HUDEP-2 (cell line): ENCODE measurements at regions not wholly inside any gene's neighbourhood (a gene's known extent, or its start where the extent isn't known, plus 50 kb on each side); places are given as distances from the start of the nearest gene placed in this dataset.
"Not testable (repeated sequence)": the region's sequence is repeated elsewhere in the genome, so short reads cannot be mapped to it uniquely, and the experiment has no call there.

ENCODE experiments used
- DNase-seq, 76 experiments: peaks; one replicate each; lab custom pipeline; 2025; ENCODE audit not compliant: unreplicated experiment in 76 of 76; lab: John Stamatoyannopoulos, UW

GRCh38 chr15:99454941-99455788 is 110.6 kb upstream of the MEF2A start:
- DNase-seq = peak in 35 of 76 experiments; percentile 9 to 65 (median 28)

GRCh38 chr15:99455789-99456160 is 110.0 kb upstream of the MEF2A start:
- no peak for DNase-seq

DNA sequence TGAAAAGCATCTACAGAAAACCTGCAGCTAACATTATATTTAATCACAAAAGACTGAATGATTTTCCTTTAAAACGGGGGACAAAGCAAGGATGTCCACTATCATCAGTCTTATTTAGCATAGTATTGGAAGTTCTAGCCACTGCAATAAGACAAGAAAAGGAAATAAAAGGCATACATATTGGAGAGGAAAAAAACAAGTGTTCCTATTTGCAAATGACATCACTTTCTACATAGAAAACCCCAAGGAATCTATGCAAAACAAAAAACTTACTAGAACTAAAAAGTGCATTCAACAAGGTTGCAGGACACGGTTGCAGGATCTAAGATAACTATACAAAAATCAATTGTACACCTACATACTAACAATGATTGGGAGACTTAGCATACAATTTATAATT is 101.6 kb upstream of the MEF2A start:
- DNase-seq = no peak

DNA sequence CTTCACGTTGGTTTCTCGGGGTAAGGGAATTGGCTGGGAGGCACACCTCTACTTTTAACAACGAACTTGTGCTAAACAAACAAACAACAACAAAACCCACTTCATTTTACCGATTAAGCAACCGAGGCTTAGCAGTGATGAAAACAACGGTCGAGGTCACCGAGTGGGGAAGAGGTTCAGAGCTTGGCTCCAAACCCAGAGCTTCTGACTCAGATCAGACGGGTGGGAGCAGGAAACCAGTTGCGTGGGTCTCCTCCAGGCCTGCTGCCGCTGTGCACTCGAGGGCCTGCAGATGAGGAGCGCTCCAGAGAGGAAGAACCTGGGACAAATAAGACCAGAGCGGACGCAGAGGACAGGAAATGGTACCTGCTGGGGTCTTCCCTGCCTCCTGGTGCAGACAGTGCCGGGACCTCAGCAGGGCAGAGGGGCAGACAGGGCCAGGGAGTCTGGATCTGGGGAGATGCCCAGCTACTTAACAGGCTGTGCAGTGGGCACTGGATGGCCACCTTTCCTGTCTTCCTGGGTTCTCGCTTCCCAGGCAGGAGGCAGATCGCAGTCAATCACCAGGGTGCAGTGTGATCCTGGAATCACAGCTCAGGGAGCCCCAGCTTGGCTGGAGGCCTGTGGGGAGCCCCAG is 99.0 kb upstream of the MEF2A start:
- no peak for DNase-seq

- no peak for DNase-seq
Observed at GRCh38 chr15:99467338-99467720, 98.5 kb upstream of the MEF2A start.

DNA sequence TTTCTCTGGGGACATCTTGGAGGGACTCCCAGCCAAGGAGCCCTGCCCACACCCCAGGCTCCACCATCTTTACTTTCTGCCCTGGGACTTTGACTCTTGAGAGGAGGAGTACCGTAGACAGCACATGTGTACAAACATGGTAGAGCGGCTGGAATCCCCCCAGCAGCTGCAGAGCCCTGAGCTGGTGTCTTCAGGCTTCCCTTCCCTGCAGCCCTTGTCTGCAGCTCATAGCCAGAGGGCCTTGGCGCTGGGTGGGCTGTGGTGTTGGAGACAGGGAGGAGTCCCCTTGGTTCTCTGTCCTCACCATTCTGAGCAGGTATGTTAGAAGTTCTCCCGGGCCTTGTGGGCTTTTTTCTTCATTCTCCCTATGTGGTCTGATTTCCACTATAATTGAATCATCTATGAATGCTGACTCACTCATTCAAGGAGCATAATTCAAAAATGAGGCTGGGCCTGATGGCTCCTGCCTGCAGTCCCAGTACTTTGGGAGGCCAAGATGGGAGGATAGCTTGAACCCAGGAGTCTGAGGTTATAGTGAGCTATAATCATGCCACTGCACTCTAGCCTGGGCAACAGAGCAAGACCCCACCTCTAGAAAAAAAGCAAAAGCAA is 97.8 kb upstream of the MEF2A start:
- DNase-seq = no peak

DNA sequence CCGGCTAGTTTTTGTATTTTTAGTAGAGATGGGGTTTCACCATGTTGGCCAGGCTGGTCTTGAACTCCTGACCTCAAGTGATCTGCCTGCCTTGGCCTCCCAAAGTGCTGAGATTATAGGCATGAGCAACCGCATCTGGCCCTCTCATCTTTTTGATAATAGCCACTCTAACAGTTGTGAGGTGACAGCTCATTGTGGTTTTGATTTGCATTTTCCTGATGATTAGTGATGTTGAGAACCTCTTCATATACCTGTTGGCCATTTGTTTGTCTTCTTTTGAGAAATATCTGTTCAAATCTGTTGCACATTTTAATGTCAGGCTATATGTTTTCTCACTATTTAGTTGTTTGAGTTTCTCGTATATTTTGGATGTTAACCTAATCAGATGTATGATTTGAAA is 95.6 kb upstream of the MEF2A start:
- DNase-seq = not testable (repeated sequence)

- DNase-seq = no peak
Observed at GRCh38 chr15:99472416-99473145, 93.2 kb upstream of the MEF2A start.

GRCh38 chr15:99473981-99474906 is 91.5 kb upstream of the MEF2A start:
- DNase-seq = no peak

GRCh38 chr15:99474909-99475753 is 90.7 kb upstream of the MEF2A start:
- DNase-seq = no peak

DNA sequence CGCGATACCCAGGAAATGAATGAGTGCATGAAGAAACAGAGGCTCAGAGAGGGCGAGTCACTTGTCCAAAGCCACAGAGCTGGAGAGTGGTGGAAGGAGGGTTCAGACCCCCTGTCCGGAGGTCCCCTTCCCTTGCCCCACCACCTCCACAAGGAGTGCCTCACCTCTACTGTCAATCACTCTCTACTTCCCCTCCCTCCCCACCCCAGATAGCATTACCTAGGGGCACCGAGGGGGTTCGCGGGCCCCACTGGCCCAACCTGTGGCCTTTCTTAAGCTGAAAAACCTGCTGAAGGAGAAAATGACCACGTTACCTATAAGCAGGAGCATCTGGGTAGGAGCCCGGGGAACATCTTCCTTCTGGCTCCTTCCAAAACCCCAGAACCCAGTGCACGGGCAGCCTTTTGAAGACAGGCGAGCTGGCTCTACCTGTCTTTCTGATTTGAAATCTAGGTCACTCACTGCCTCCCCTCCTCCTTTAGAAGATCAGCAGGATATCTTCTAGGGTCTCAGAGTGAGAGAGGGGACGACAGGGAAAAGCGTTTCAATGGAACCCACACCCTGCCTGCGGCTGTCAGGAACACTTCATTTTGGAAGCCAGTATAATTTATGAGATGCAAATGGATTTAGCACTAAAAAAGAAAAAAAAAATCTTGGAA is 89.9 kb upstream of the MEF2A start:
- no peak for DNase-seq

GRCh38 chr15:99476413-99477222 is 89.2 kb upstream of the MEF2A start:
- DNase-seq = no peak

GRCh38 chr15:99477791-99478471 is 87.9 kb upstream of the MEF2A start:
- no peak for DNase-seq

GRCh38 chr15:99478977-99479376 is 86.8 kb upstream of the MEF2A start:
- DNase-seq = no peak

DNA sequence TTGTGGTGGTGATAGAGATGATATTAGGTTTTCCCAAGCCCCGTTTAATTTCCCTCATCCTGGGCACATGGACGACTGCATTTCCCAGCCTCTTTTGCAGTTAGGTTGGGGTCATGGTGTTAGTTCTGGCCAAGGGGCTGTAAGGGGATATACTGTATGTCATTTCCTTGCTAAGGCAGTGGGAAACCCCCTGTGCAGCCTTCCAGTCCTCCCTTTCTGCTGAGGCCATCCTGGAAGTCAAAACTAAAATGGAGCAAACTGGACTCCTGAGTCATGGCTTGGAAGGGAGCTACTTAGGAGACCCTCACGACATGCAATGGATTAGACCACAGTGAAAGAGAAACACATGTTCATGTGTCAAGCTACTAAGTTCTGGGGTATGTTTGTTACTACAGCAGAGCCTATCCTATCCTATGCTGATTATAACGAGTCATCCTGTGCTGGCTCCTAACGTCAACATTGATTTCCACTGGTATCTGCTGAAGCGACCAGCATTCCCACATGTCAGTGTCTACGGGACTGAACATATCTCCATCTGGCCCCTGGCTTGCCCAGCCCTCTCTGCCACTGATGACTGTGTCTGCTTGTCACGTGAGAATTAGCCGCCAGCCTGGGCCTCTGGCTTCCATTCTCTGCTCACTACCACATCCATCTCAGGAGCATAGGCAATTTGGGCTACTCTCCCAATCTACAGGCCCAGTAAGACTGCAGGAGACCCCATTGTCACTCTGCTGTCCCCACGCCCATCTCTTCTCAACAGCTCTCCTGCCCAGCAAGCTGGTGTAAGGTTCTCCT is 85.6 kb upstream of the MEF2A start:
- no peak for DNase-seq

DNA sequence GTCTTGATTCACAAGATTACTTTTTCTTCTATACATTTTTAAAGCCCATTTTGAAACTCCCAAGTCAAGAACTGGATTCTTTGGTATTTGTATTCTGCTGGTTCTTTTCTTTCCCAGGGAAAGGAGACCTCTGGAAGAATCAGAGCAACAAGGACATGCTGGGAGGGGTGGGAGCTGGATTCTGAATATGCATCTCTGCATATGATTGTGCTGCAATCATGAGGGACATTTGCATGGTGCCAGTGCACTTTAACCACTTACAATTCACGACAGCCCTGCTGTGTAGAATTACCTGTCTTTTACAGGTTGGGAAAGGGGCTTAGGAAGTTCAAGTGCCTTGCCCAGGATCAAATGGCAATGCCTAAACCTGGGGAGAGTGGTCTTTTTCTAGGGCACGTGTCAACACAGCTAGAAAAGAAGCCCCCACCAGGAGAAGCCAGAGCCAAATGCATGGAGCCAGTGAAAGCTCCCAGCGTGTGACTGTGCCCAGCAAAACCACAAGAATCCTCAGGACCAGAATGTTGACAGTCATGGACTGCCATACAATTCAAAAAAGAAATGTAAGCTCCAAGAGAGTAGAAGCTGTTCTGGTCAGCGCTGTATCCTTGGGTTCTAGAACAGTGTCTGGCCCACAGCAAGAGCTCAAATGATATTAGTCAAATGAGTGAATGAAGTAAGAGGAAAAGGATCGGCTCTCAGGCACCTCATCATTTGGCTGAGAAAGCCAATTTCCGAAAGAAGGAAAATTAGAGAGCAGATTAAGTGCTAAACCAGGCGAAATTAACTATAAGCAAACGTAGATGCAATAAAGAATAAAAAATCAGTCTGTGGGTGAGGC is 84.5 kb upstream of the MEF2A start:
- no peak for DNase-seq
